CD4-positive, alpha-beta T cell treated with Interleukin-6 at 100 ng/mL for 8 hours (primary cell): ENCODE measurements at regions not wholly inside any gene's neighbourhood (a gene's known extent, or its start where the extent isn't known, plus 50 kb on each side); places are given as distances from the start of the nearest gene placed in this dataset.

Source experiments
- DNase-seq: peaks from one replicate; pipeline ENCODE4 v3.0.0-alpha.2; 2020; ENCODE audit warnings: mixed read lengths, low spot score

DNA sequence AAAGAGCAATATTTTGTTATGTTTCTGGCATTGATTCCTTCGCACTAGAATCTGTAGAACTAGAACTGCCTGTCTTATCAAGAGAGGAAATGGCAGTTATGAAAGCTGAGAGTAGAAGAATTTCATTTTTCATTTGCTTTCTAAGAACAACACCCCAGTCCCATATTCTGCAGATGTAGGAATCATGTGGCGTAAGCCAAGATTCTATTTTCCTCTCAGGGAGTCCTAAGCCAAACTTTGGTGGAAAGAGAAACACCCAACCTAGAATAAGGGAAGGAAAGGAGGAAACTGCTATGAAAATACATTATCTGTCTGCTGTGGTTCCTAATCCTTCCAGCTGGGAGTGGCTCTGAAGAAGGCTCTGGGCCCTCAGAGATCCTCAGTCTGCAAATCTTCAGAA lies 1176.9 kb upstream of the C9orf72 start:
- no peak for DNase-seq

DNA sequence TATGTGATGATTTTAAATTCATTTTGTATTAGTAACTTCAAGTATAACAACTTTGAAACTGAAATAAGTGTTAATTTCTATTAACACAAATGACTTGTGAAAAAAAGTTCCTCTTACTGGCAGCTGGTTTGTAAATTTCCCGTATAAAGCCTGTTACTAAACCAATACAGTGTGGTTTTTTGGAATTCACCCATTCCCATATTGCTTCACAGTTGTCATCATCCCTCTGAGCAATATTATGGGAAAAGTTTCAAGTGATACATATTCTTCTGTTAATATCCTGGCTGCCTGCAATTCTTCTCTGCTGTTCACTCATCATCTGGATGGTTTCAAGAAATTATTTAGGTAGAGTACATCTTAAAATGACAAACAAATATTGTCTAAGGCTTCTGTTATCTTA lies 1185.1 kb upstream of the C9orf72 start:
- no peak for DNase-seq

DNA sequence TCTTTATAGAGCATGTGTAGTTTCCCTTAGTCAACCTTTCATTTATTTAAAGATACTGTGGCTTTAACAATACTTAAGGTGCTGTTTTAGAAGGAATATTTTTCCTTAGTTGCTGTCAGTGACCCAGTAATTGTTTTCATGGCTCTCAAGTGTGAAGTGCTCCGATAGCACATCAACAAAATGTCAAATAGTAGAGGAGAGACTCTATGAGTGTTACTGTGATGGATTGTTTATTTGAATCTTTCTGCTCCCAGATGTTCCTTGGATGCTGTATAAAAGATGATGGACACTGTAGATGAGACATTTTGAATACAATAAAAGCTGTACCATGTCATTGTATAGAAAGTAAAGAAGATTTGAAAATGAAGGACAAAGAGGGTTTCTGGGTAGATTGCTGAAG lies 1185.7 kb upstream of the C9orf72 start:
- no peak for DNase-seq

DNA sequence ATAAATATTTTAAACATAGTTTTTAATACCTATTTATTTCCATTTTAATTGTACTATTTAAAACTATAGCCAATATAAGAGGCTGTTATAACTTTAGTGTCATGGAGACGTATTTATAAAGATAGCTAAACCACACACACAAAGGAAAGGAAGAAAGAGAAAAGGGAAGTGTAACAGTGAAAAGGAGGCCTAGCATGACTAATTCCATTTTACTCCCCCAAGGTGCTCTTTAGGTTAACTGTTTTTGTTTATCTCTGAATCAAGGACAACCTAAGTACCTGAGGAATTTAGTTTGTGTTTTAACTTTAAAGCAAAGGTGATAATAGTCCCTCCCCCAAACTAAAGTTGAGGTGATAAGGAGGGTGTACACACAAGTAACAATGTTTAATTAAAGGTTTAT lies 1188.9 kb upstream of the C9orf72 start:
- no peak for DNase-seq

DNA sequence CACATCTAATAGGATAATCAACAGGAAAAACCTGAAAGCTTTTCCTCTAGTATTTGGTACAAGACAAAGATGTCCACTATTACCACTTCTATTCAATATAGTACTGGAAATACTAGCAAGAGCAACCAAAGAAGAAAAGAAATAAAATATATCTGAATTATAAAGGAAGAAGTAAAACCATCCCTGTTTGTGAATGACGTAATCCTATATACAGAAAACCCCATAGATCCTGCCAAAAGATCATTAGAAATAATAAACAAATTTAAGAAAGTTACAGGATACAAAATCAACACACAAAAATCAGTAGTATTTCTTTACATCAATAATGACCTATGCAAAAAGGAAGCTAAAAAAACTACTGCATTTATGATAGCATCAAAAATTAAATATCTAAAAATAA lies 1191.3 kb upstream of the C9orf72 start:
- DNase-seq = no peak

DNA sequence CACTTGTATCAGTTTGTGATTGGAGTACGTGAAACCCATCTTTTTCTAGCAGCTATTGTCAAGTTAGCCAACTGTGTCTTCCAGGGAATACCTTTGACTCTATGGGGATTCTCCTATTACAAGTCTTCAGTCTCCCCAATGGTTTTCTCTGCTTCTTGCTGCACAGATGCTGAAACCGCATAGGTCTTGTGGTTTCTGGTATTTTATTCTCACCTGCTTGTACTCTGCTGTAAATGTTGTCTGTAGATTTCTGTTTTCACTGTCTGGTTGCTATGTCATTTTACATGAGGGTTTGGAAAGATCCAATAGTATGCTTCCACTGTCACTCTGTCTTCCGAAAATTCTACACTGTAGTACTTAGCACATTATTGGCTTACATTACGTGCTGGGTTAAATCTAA lies 1196.9 kb upstream of the C9orf72 start:
- DNase-seq = no peak

DNA sequence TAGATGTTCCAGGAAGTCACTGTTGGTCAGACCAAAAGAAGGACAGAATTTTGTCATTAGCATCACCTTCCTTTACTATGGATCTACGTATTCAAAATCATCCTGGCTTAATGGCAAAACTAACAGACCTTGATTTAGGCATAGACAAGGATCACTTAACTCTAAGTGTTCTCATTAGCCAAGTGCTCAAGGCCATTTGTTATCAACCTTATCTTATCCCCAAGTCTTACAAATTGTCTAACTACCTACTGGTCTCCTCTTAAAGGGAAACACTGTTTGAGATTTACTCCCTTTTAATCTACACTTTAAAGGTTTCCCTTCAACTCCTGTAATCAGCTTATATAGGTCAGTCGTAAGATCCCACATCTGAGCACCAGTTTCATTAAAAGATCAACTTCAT lies 1197.5 kb upstream of the C9orf72 start:
- DNase-seq = no peak

DNA sequence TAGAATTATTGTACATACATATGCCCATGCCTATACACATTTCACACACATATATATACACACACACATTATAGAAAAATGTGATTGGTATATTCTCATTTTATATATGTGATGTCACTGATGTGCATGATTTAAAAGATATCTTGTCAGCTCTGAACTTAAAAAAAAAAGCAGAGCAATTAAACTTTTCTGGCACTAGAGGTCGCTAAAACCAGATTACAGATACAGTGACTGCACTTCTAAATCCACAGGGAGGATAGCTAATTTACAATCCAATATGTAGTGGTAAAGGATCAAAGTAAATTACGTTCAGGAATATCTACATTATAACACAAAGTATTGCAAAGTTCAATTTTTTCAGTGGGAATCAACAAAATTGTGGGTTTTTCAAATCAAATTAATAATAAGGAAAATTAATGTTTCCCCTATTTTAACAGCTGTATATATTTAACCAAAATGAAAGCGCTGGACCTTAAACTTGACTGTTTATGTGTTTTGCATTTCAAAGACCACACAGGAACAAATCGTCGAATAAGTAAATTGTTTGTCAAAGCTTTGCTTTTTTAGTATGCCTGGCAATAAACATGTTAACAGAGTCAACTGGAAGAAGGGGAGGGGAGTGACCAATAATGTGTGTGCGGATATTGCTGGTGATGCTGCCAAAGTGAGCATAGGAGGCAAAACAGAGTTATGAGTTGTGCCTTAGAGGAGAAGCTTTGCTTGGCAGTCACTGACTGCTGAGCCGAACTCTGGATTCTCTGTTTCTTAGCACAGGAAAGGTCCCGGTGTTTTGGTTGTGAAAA lies 1201.4 kb upstream of the C9orf72 start:
- no peak for DNase-seq

DNA sequence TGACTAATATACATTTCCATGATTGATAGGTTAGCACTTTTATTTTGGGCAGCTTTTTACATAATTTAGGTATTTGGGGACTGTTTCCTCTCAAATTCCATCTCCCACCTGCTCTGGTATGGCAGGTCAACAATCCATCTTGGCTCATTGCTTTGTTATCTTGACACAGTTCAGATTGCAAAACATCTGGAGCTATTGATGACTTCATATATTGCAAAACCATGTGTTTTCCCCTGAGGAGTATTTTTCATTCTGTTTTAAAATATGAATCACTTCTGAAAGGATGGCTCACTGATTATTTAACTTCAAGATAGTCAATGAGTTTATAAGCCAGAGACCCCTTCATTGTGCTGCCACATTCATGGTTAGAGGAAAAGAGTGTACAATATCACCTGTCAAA lies 1206.0 kb upstream of the C9orf72 start:
- no peak for DNase-seq

DNA sequence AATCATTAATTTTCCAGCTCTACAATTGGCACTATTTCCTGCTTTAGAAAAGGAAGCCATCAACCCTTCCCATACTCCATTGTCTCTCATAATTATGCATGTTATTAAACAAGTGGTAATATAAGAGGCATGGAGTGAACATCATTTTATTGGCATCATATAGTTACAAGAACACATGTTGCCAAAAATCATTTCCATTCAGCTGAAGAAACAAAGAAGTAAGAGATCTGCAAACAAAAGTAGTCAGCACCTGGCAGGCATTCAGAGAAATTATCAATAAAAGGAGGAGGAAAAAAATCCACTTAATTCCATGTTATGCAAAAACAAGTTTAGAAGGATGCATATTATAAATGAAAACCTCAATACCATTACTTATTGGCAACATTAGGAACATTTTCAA lies 1208.2 kb upstream of the C9orf72 start:
- no peak for DNase-seq

DNA sequence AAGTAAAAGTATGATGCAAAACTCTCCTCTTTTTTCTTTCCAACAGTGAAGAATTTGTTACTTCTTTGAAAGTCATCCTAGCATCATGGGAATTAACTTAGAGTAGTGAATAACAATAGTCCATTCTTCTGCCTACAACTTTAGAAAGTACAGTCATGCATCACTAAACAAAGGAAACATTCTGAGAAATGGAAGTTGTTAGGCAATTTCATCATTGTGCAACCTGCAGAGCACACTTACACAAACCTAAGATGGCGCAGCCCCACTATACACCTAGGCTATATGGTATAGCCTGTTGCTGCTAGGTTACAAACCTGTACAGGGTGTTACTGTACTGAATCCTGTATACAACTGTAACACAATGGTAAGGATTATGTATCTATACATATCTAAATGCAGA lies 1209.3 kb upstream of the C9orf72 start:
- no peak for DNase-seq

DNA sequence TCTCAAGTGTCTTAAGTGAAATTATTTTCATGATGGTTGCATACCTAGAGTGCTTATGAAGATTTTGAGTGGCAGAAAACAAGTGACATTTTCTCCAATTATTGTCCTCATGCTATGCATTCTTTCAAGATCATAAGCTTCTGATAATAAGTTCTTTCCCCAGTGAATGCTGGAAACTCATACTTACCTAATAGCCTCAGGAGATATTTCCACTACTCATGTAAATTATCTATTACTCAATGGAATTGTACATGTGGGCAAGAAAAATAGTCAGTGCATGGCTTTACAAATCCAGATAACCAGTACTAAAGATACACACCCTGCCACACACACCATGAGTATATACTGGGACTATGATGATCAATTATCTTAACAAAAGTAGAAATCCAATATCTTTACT lies 1219.4 kb upstream of the C9orf72 start:
- no peak for DNase-seq

DNA sequence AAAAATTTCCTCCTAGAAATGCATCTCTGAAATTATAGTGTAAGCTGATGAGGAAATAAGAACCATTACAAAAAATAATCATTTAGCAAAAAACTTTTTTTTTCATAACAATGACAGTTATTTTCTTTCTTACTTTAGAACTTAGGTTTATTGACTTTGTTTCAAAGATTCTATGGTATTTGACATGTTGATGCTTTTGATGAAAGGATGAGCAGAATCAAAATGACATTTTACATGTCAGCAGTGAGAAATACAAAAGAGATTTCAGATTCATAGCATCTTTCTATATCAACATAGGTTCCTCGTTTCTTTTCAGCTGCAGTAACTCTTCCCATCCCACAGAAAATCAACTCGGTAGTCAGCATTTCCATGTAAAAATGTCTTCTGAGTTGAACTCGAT lies 1226.6 kb upstream of the C9orf72 start:
- no peak for DNase-seq

DNA sequence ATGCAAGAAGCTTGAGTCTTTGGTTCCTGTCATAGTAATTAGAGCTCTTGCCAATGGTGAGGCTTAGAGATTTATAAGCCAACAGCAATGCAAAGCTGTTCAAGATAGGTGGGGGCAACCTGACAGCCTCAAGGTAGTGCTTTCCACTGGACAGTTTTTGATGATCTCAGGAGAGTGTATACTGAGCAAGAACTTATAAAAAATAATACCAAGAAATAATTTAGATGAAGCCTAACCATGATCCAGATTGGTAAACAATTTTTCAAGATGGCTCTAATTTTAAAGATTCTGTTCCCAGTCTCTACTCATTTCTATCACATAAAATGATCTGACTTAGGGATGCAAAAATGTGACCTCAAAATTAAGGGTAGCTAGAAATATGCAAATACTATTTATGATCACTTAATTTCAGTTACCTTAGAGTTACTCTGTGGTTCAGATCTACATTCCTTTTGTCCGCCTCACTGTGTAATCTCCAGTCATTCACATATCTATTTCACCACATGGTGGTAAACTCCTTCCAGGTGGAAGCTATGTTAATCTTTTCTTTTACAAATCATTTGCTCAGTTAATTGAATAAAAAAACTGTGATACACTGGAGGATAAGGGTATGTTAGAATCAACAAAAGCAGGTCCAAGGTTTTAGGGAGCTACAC lies 1228.0 kb upstream of the C9orf72 start:
- no peak for DNase-seq

DNA sequence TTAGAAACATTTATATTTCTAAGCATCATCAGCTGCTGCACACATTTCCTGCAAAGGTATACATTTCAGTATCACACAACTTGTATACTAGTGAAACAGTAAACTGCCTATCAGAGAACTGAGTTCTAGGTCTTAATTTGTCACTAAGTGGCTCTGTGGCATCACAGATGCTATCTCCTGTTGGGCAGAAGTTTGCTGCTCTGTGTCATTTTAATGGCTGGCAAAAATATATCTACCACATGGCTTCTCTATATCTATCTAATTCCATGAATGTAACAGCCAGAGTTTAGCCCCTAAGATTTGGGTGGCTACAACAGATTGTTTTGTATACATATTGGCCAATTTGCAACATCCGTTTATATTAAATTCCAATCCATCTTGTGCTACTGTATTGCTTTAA lies 1231.9 kb upstream of the C9orf72 start:
- DNase-seq = no peak

DNA sequence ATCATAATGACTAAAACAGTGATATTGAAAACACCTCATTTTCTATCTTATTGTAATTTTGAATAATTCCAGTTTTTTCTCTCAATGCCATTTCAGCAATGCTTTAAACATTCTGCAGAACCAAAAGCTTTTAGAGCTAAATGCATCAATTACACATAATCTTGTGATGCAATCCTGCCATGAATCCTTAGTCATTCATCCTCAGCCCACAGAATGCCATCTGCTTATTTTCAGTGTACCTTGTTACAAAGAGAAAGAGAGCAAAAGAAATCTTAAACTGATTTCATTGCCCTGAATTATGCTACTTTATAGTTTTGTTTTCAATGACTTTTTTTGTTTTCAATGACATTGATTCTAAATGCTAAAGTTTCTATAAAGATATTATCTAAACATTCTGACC lies 1234.8 kb upstream of the C9orf72 start:
- no peak for DNase-seq

DNA sequence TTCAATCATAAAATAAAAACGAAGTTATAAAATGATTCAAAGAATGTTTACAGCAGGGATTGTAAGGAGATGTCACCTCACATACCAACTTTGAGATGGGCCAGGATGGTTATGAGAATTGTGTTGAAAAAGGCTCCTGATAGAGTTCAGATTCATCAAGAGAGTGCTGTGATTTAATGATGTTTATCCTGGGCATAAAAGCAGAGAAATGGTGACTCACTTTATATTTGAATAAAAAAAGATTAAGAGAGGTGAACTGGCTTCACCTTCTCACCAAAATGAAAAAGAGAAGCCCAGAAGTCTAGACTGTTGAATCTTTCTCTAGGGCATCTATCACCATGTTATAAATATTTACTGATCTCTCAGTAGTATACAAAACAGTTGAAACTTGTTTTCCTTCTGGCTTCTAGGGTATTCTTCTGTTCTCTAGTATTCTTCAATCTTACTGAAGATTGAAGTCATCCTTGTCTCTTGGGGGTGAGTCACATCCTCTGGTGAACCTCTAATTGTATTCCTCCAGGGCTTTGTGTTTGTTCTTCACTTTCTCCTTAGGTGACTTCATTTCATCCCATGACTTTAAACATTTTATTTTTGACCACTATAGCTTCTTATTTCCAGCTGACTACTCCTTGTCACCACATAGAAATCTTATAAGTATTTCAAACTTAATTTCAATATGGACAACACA lies 1237.3 kb upstream of the C9orf72 start:
- no peak for DNase-seq

DNA sequence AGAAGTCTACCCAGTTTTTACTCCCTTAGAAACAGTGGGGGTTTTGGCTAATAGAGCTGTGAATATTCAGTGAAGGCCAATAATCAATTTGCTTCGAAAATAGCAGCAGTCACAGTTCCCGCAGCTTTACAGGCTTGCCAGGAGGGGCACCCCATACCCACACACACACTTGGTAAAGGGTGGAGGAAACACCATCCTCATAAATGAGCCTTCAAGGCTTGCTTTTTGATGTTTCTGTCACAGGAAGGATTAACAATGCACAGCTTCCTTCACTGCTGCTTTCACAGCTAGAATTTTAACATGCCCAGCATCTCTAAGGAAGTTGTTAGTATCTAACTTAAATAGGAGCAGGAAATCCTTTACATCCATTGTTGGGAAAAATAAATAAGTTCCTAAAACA lies 1247.5 kb upstream of the C9orf72 start:
- no peak for DNase-seq

DNA sequence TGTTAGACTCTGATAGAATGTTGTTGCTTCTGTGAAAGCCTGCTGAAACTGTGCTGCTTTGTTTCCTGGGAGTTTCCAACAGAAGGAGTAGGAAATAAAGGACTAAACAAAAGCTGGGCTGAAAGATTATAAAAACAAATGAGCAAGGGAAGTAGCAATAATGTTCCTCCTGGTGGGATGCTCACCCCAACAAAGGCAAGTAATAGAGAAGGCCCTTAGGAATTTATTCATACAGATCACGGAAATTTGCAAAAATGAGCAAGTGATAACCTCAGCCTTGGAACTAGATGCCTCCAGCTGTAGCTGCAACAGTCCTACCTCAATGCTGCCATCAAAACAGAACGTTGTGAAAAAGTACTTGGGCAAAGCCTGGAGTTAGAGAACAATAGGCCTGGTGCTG lies 1248.0 kb upstream of the C9orf72 start:
- no peak for DNase-seq

DNA sequence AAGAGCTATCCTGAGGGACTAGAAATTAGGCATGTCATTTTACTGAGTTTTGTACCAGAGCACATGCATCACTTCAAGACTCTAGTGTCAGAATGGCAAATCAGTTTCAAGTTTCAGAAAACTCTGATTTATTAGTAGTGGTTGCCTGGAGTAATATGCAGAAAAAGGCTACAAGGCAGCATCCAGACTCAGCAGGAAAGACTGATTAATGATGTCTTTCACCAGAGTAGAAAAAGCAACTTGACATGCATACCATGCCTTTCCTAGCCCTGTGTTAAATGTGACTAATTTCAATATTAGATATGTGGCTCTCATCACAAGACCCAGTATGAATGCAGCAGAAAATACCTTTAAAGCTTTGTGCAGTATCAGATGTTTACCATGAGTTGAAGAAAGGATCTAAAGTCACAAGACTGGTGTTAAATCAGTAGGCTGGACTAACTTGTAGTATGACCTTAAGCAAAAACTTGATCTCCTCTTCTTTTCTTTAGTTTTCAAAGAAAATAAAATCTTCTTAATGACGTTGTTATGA lies 1251.2 kb upstream of the C9orf72 start:
- DNase-seq = no peak

DNA sequence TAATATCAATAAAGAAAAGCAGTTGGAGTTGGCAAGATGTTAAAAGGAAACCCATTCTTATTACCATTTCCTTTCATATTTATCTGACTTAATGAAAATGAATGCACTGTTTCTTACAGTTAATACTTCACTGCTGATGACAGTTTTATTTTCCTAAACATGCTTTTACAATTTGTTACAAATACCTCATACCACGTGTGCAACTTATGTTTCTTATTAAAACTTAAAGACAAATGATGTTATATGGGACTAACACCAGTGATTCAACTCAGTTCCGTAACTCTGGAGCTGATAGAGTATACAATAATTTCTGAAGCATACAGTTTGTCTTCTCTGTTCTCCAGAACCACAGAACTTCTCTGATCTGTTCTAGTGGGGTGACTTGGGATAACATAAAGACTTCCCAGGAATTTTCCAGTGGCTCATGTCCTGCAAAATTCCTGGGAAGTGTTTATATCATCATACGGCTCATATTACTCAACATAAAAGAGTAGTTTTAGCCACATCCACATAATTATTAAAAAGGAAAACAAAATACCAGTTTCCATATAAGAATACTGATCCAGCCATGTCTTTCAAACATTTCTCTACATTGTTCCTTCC lies 1259.0 kb upstream of the C9orf72 start:
- DNase-seq = no peak

DNA sequence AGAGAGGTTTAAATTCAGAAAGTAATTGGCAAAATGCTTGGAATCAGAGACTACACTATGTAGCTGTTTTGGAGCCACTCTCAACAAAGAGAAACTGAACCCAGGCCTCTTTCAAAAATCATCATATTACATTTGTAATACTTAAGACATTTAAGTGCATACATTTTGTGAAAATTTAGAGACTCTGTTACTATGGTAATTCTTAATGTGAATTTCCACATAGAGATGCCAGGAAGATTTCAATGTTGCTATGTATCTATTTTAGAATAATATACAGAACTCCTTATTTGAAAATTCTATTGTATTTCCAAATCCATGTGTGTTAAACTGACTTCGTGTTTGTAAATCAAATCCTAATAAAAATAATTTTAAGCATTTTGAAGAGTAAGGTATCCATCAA lies 1260.9 kb upstream of the C9orf72 start:
- no peak for DNase-seq
